Activated T-helper 1 cell treated with anti-CD3 and anti-CD28 coated beads, Interleukin-12 subunit alpha, Interleukin-12 subunit beta, Interleukin-2, Interleukin-4 antibody, amounts not matched to agents 30 ng/mL and 10 ng/mL and 1 ng/mL, durations not matched to agents 14 hours and 24 hours and 36 hours (primary cell): ENCODE measurements at regions not wholly inside any gene's neighbourhood (a gene's known extent, or its start where the extent isn't known, plus 50 kb on each side); places are given as distances from the start of the nearest gene placed in this dataset.

Source experiments
- DNase-seq: peaks from one replicate; pipeline ENCODE4 v3.0.0; 2021; ENCODE audit warnings: low spot score
- H3K27ac Mint-ChIP-seq: one replicate; pipeline ENCODE4 v1.8.0; 2021; ENCODE audit warnings: mild to moderate bottlenecking, mixed read lengths
- H3K27me3 Mint-ChIP-seq: one replicate; pipeline ENCODE4 v1.8.0; 2022; ENCODE audit warnings: mild to moderate bottlenecking, moderate library complexity, mixed read lengths; ENCODE audit not compliant: insufficient read depth
- H3K36me3 Mint-ChIP-seq: one replicate; pipeline ENCODE4 v1.8.0; 2021; ENCODE audit warnings: low read depth, mixed read lengths
- H3K4me1 Mint-ChIP-seq: one replicate; pipeline ENCODE4 v1.8.0; 2021; ENCODE audit warnings: low read depth, mixed read lengths
- H3K4me3 Mint-ChIP-seq: one replicate; pipeline ENCODE4 v1.8.0; 2021; ENCODE audit warnings: mild to moderate bottlenecking, moderate library complexity, mixed read lengths
- H3K9me3 Mint-ChIP-seq: one replicate; pipeline ENCODE4 v1.8.0; 2021; ENCODE audit warnings: mixed read lengths
- intact Hi-C: fragments of 100-400 bp; cut with micrococcal nuclease; formaldehyde crosslinking; loops from one replicate; pipeline ENCODE4 v1.15.1; 2024

- no peaks in the 10 kb centered on the region for H3K27me3 Mint-ChIP-seq
- no peak overlapping the region for H3K4me3 Mint-ChIP-seq
- intact Hi-C loops: no loop called here
- H3K9me3 Mint-ChIP-seq: peaks cover 6% of the 10 kb centered on the region
- no peak overlapping the region for H3K27ac Mint-ChIP-seq
- DNase-seq: no peak
- H3K36me3 Mint-ChIP-seq: no peaks in the 10 kb centered on the region
- H3K4me1 Mint-ChIP-seq: no peaks in the 10 kb centered on the region
These were observed 294.6 kb downstream of the FLRT2 start for GRCh38 chr14:85824526-85824925.

DNA sequence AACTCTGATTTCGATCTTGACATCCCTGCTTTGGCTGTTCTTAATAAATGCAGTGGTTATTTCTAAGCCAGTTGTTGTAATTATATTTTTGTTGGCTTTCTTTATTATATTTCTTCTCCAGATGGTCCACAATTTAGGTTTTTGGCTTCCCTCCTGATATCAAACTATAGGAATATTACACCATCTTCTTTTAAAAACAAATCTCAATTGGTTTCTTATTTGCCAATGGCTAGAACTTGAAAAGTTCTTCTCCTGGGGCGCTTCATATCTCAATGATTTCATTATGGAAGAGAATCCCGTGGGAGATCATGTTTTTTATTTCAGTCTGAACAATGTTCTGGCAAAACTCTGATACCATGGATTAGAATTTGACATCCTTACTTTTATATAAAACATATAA lies 292.3 kb downstream of the FLRT2 start:
- intact Hi-C loops: no loop called here
- Mint-ChIP-seq H3K4me3 (no peak overlapping the region), H3K27ac (no peak overlapping the region), H3K36me3 (no peaks in the 10 kb centered on the region), H3K9me3 (peaks cover 6% of the 10 kb centered on the region), H3K27me3 (no peaks in the 10 kb centered on the region), H3K4me1 (no peaks in the 10 kb centered on the region)
- DNase-seq: no peak

- Mint-ChIP-seq H3K4me1 (no peaks in the 10 kb centered on the region), H3K27ac (no peak overlapping the region), H3K36me3 (no peaks in the 10 kb centered on the region), H3K9me3 (peaks cover 6% of the 10 kb centered on the region), H3K27me3 (no peaks in the 10 kb centered on the region), H3K4me3 (no peak overlapping the region)
- DNase-seq: no peak
- intact Hi-C loops: no loop called here
These were observed 287.5 kb downstream of the FLRT2 start for GRCh38 chr14:85817430-85817829.

GRCh38 chr14:85813040-85813439 lies 283.1 kb downstream of the FLRT2 start:
- H3K4me1 Mint-ChIP-seq: no peaks in the 10 kb centered on the region
- intact Hi-C loops: no loop called here

DNA sequence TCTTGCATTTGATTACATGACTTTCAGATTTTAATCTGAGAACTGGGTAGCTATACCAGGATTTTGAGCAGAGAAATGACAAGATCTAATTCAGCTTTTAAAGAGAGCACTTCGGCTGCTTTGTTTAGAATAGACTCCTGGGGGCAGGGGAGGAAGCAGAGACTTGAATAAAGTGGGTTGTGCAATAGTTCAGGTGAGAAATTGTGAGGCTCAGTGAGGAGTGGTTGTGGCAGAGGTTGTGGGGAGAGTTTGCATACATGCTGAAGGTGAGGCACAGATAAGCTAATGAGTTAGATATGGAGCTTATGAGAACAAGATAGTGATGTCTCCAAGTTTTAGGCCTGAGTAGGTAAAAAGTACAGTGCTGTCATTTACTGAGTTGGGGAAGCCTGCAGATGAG lies 281.4 kb downstream of the FLRT2 start:
- no peak for DNase-seq
- H3K36me3 Mint-ChIP-seq: no peaks in the 10 kb centered on the region
- intact Hi-C loops: no loop called here
- H3K27ac Mint-ChIP-seq: no peak overlapping the region
- H3K4me3 Mint-ChIP-seq: no peak overlapping the region
- H3K27me3 Mint-ChIP-seq: no peaks in the 10 kb centered on the region
- H3K9me3 Mint-ChIP-seq: peaks cover 3% of the 10 kb centered on the region
- H3K4me1 Mint-ChIP-seq: no peaks in the 10 kb centered on the region

More at GRCh38 chr14:85813040-85813439, 283.1 kb downstream of the FLRT2 start:
- Mint-ChIP-seq H3K27me3 (no peaks in the 10 kb centered on the region), H3K9me3 (no peaks in the 10 kb centered on the region), H3K27ac (no peak overlapping the region), H3K4me3 (no peak overlapping the region), H3K36me3 (no peaks in the 10 kb centered on the region)
- DNase-seq: no peak

DNA sequence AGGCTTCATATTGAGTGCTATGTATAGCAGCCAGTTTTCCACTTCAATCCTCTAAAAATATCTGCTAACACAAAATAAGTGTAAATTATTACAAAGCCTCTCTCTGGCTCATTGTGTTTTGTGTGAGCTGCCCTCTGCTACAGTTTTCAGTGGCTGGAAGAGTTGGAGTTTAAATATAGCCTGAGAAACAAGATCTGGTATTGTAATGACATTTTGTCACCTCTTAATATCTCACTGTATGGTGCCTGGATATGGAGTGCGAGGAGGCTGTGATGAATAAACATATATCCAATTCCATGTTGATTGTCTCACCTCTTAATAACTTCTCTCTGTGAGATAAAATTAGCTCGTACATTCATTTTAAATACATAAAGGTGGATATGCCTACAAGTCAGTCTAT lies 269.7 kb downstream of the FLRT2 start:
- no peaks in the 10 kb centered on the region for H3K9me3 Mint-ChIP-seq

DNA sequence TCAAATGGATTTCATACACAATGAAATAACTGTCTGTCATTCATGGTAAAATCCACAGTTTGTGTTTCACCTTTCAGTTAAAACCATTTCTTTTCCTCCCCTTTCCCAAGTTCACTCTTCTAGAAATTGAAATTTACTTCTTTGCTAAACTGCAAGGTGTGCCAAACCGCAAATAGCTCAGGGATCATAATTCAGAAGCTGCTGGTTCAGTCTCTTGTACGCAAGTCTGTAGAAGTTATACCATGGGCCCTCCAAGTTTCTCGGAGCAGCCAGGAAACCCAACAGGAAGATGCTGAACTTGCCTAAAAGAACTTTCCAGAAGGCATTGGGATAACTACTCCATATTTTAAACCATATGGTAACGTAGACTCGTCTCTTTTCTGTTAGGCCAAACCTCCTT lies 268.9 kb downstream of the FLRT2 start:
- DNase-seq: no peak
- intact Hi-C loops: no loop called here
- Mint-ChIP-seq H3K27ac (no peak overlapping the region), H3K36me3 (no peaks in the 10 kb centered on the region), H3K4me1 (no peaks in the 10 kb centered on the region), H3K9me3 (no peaks in the 10 kb centered on the region), H3K27me3 (no peaks in the 10 kb centered on the region), H3K4me3 (no peak overlapping the region)

More for the DNA sequence above, 269.7 kb downstream of the FLRT2 start:
- DNase-seq: no peak
- intact Hi-C loops: no loop called here
- Mint-ChIP-seq H3K27me3 (no peaks in the 10 kb centered on the region), H3K27ac (no peak overlapping the region), H3K4me3 (no peak overlapping the region), H3K36me3 (no peaks in the 10 kb centered on the region), H3K4me1 (no peaks in the 10 kb centered on the region)

GRCh38 chr14:85793533-85793932 lies 263.6 kb downstream of the FLRT2 start:
- Mint-ChIP-seq H3K9me3 (no peaks in the 10 kb centered on the region), H3K4me3 (no peak overlapping the region), H3K4me1 (no peaks in the 10 kb centered on the region), H3K27ac (no peak overlapping the region), H3K36me3 (no peaks in the 10 kb centered on the region), H3K27me3 (no peaks in the 10 kb centered on the region)
- intact Hi-C loops: no loop called here
- DNase-seq: no peak

DNA sequence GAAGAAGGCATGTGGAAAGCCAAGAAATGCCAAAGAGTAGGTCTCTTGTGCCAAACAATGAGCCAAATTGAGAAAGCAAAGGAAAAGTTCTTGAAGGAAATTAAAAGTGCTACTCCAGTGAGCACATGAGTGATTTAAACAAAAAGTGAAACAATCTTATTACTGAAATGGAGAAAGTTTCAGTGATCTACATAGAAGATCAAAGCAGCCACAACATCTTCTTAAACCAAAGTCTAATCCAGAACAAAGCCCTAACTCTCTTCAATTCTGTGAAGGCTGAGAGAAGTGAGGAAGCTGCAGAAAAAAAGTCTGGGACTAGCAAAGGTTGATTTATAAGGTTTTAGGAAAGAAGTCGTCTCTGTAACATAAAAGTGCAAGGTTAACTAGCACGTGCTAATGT lies 259.6 kb downstream of the FLRT2 start:
- intact Hi-C loops: no loop called here
- Mint-ChIP-seq H3K27ac (no peak overlapping the region), H3K4me3 (no peak overlapping the region), H3K27me3 (no peaks in the 10 kb centered on the region), H3K9me3 (no peaks in the 10 kb centered on the region), H3K36me3 (no peaks in the 10 kb centered on the region), H3K4me1 (no peaks in the 10 kb centered on the region)
- no peak for DNase-seq

DNA sequence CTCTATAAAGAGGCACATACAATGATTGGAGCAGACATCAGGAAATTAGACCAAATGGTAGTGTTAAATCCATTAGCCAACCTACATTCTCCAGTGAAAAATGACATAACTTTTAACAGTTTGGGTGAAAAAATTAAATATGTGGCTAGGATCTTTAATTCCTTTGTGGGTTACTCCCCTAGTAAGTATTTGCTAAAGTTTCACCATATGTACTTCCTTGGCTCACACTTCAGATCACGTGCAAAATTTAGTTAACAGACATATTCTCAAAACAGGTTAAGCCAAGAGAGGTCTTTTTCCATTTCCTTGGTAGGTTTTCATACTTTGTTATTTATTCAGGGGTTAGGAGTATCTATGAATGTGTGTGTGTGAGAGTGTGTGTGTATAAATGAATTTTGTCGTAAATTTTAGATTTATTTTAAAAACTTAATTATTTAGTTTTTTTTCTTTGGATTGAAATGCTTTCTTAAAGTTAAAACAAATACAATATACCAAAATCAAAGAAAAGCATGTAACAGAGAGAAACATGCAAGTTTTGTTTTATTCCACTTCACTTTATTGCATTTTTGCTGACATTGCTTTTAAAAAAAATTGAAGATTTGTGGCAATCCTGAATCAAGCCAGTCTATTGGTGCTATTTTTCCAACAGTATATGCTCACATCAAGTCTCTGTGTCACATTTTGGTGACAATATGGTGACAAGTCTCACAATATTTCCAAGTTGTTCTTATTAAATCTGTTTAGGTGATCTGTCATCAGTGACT lies 258.7 kb downstream of the FLRT2 start:
- H3K4me3 Mint-ChIP-seq: no peak overlapping the region
- no peak for DNase-seq
- H3K27me3 Mint-ChIP-seq: no peaks in the 10 kb centered on the region
- H3K36me3 Mint-ChIP-seq: no peaks in the 10 kb centered on the region
- no peaks in the 10 kb centered on the region for H3K9me3 Mint-ChIP-seq
- no peak overlapping the region for H3K27ac Mint-ChIP-seq
- intact Hi-C loops: no loop called here
- H3K4me1 Mint-ChIP-seq: no peaks in the 10 kb centered on the region

- Mint-ChIP-seq H3K4me1 (no peaks in the 10 kb centered on the region), H3K27me3 (peaks cover 2% of the 10 kb centered on the region), H3K4me3 (no peak overlapping the region), H3K36me3 (no peaks in the 10 kb centered on the region), H3K27ac (no peak overlapping the region), H3K9me3 (no peaks in the 10 kb centered on the region)
- DNase-seq: no peak
- intact Hi-C loops: no loop called here
These were observed 236.4 kb downstream of the FLRT2 start for GRCh38 chr14:85766295-85766694.

GRCh38 chr14:85764822-85765221 lies 234.9 kb downstream of the FLRT2 start:
- no peaks in the 10 kb centered on the region for H3K4me1 Mint-ChIP-seq
- no peak for DNase-seq
- H3K36me3 Mint-ChIP-seq: no peaks in the 10 kb centered on the region
- H3K27me3 Mint-ChIP-seq: no peaks in the 10 kb centered on the region
- no peak overlapping the region for H3K27ac Mint-ChIP-seq
- intact Hi-C loops: no loop called here
- H3K9me3 Mint-ChIP-seq: no peaks in the 10 kb centered on the region
- no peak overlapping the region for H3K4me3 Mint-ChIP-seq

DNA sequence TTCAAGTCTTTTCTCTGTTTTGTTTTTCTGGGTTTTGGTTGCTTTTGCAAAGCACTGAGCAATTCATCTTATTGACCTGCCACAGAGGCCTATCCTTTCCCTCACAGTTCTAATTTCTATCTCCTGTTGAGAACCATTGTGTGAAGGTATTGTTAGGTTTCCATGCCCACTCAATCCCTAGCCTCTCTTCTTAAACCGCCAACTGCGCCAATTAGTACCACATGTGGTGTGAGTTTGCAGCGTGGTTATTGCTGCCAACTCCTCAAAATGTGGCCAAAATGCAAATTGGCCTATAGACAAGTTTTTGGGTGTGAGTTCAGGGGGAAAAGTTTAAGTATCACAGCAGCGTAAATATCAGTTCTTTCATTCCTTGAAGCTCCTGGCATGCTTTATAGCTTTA lies 232.6 kb downstream of the FLRT2 start:
- Mint-ChIP-seq H3K27ac (no peak overlapping the region), H3K4me3 (no peak overlapping the region), H3K27me3 (no peaks in the 10 kb centered on the region), H3K4me1 (no peaks in the 10 kb centered on the region), H3K36me3 (no peaks in the 10 kb centered on the region), H3K9me3 (no peaks in the 10 kb centered on the region)
- DNase-seq: no peak
- intact Hi-C loops: no loop called here

GRCh38 chr14:85752175-85752574 lies 222.2 kb downstream of the FLRT2 start:
- DNase-seq: no peak
- Mint-ChIP-seq H3K27me3 (no peaks in the 10 kb centered on the region), H3K27ac (no peak overlapping the region), H3K36me3 (no peaks in the 10 kb centered on the region), H3K4me3 (no peak overlapping the region), H3K4me1 (no peaks in the 10 kb centered on the region), H3K9me3 (no peaks in the 10 kb centered on the region)
- intact Hi-C loops: no loop called here
